ENCODE measurements at regions not wholly inside any gene's neighbourhood (a gene's known extent, or its start where the extent isn't known, plus 50 kb on each side); places are given as distances from the start of the nearest gene placed in this dataset.
"Not testable (repeated sequence)": the region's sequence is repeated elsewhere in the genome, so short reads cannot be mapped to it uniquely, and the experiment has no call there.

DNA sequence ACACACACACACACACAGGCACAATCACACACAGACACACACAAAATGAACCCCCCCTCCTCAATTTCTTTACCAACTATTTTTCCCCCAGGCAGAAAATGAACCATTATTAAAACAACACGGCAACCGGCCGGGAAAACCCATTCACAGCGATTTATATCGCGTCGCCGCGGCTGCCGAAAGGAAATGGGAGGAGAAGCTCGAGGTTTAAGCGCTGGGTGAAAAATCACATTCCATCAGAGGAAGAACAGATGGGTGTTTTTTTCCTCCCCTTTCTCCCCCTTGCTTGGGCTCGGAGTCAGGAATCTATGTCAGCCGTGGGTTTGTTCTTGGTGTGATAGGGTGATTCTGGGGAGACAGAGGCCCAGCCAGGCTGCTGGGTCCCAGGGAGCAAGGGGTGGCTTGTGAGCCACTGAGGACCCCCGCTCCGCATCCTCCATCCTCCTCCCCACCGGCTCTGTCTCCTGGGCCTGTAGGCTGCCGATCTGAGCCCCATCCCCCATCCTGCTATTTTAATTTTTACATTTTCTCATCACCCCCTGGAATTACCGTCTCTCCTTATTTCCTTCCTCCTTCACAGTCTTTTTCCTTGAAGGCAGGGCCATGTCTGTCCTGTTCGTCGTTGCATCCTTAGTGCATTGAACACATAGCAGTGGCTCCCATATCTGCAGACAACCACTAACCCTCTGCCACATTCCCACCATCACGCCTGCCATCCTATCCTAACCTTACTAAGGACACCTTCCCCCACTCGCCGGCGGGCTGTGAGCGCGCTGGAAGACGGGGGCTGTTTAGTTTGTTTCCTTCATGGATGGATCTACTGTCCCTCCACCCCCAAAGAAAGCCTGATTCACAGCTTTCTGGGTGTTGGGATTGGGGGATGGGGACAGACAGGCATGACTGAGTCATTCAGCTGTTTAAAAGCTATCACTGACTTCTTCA is 137.7 kb downstream of the CRLF3 start:
- DNase-seq: peak in 1 of 3 donors; percentile 58

DNA sequence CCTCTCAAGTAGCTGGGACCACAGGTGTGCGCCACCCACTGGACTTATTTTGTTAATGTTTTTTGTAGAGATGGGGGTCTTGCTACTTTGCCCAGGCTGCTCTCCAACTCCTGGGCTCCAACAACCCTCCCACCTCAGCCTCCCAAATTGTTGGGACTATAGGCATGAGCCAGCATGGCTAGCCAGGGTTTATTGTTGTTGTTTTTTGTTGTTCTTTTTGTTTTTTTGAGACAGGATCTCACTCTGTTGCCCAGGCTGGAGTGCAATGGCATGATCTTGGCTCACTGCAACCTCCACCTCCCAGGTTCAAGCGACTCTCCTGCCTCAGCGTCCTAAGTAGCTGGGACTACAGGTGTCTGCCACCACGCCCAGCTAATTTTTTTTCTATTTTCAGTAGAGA is 142.2 kb downstream of the CRLF3 start:
- not testable (repeated sequence) for DNase-seq

DNA sequence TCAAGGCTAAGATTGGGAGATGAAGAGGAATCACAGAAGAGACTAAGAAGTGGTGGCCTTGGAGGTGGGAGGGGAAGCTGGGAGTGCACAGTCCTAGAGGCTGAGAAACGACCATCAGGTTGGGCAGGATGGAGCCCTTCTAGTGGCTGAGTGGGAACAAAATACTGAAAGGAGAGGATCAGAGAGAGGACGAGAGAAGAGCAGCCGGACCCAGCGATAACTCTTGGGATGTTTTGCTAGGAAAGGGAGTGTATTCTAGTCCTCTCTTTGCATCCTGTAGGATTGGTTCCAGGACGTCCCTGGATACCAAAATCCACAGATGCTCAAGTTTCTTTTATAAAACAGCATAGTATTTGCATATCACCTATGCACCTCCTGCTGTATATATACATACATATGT is 143.8 kb downstream of the CRLF3 start:
- DNase-seq: not testable (repeated sequence)

GRCh38 chr17:30677550-30678249 is 146.8 kb downstream of the CRLF3 start:
- DNase-seq: no peak

DNA sequence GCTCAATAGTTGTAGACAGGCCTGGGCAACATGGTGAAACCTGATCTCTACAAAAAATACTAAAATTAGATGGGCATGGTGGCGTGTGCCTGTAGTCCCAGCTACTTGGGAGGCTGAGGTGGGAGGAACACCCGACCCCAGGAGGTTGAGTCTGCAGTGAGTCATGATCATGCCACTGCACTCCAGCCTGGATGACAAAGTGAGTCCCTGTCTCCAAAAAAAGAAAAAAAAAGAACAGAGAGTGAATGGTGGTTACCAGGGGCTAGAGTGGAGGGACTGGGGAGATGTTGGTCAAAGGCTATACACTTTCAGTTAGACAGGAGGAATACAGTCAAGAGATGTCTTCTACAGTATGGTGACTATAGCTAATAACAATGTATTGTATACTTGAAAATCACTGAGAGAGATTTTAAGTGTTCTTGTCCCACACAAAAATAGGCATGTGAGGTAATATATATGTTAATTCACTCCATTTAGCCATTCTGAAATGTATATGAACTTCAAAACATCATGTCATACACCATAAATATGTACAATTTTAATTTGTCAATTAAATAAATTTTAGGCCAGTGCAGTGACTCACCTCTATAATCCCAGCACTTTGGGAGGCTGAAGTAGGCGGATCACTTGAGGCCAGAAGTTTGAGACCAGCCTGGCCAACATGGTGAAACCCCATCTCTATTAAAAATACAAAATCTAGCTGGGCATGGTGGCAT is 148.6 kb downstream of the CRLF3 start:
- not testable (repeated sequence) for DNase-seq

- not testable (repeated sequence) for DNase-seq
Measured at GRCh38 chr17:30669217-30669649, 155.3 kb downstream of the CRLF3 start.

- DNase-seq: peak in 1 of 3 donors; percentile 34
Measured at GRCh38 chr17:30668360-30669181, 155.9 kb downstream of the CRLF3 start.

DNA sequence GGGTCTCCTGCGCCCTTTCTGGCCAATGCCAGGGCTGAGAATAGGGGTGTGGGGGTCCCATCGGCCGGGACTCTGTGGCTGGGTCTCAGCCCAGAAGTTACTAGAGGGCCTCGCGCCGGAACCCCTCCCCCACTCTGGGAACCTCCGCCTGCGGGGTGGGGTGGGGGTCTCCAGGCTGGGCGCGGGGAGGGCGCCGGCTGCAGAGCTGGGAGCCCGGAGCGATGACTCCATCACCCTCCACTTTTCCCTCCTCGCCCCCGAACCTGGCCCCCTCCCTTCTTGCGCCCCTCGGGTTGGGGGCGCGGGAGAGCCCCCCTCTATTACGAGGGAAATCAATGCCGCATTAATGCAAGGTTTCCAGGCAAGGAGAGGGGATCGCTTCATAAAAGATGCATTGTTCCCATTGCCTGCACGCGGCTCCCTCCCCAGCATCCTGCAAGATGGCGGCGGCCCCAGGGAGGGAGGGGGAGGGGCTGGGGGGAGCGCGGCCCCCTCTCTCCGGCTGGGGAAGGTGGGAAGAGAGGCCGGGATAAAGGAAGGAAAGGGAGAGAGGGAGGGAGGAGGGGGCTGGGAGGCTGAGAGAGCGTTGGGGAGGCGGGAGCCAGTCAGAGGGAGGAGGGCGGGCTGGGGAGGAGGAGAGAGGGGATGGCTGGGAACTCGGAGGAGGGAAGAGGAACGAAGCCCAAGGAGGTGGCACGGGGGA is 156.7 kb downstream of the CRLF3 start:
- DNase-seq: peak; percentile 85 to 95 (median 88)

DNA sequence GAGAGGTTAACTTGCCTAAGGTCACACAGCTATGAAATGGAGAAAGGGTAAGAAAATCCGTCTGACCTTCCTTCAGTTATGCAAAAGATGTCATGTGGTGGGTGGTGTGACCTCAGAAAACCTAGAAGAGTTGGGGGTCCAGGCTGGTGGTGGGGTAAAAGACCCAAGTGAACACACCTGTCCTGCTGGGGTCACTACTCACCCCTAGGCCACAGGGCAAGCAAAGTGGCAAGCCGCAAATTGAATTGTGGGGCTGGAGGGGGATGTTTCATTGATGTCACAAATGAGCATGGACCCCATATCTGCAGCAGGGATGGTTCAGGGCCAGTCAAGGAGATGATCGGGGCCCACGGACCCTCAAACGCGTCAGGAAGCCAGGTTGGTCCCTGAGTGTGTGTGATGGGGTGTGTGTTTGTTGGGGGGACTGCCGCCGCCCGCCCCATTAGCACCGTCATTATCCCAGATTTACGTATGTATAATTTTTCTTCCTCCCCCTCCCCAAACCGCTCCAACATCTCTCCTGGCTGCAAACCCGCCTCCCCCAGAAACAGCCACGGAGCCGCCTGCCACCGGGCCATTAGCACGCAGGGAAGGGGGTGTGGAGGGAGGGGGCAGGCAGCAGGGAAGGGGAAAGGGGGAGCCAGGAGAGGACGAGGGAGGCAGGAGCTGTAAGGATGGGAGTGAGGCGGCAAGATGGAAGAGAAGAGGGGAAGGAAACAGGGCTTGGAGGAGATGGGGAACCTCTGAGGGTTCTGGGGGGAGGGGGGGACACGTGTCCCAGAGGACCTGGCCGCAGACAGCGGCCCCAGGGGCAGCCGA is 157.4 kb downstream of the CRLF3 start:
- DNase-seq: peak in 1 of 3 donors; percentile 55

- peak in 2 of 3 donors; percentile 15 to 35 for DNase-seq
Measured at GRCh38 chr17:30663727-30664455, 160.6 kb downstream of the CRLF3 start.

DNA sequence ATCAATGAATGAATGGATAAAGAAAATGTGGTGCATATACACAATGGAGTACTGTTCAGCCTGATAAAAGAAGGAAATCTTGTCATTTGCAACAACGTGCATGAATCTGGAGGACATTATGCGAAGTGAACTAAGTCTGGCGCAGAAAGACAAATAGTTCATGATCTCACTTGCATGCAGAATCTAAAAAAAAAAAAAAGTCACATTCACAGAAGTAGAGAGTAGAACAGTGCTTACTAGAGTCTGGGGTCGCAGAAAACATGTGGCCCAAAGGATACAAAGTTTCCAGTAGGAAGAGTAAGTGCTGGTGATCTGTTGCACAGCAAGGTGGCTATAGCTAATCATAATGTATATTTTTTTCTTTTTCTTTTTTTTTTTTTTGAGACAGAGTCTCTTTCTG is 167.3 kb downstream of the CRLF3 start:
- not testable (repeated sequence) for DNase-seq

GRCh38 chr17:30653038-30653437 is 171.5 kb downstream of the CRLF3 start:
- DNase-seq: not testable (repeated sequence)

GRCh38 chr17:30650149-30650548 is 172.9 kb downstream of the GOSR1 start:
- not testable (repeated sequence) for DNase-seq

DNA sequence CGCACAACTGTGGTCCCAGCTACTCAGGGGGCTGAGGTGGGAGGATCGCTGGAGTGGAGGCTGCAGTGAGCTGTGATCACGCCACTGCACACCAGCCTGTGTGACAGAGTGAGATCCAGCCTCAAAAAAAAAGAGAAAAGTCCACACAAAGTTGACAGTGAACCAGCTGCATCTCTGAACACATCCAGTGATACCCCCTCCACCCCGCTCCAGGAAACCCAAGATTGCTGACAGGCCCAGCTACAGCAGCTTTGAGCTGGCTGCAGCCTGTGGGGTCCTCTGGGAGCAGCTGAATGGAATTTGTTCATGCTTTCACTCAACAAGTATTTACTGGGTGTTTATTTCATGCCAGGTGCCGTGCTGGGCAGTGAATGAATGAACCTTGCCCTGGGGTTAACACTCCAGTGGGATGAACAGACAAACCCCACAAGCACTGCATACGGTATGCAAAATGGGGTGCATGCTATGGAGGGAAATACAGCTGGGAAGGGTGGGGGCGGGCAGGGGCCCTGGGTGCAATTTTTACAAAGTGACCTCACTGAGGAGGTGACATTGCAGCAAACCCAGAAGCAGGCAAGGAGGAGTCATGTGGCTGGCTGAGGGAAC is 170.9 kb downstream of the GOSR1 start:
- not testable (repeated sequence) for DNase-seq

GRCh38 chr17:30645875-30646274 is 168.7 kb downstream of the GOSR1 start:
- DNase-seq: peak in 1 of 3 donors; percentile 27

- not testable (repeated sequence) for DNase-seq
Measured at GRCh38 chr17:30644713-30645112, 167.5 kb downstream of the GOSR1 start.

DNA sequence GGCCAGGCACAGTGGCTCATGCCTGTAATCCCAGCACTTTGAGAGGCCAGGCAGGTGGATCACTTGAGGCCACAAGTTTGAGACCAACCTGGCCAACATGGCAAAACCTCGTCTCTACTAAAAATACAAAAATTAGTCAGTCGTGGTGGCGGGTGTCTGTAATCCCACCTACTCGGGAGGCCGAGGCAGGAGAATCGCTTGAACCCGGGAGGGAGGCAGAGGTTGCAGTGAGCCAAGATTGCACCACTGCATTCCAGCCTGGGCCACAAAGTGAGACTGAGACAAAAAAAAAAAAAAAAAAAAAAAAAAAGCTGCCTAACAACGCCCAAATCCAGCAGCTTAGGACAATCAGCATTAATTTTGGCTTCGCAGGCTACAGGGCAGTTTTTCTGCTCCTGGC is 167.1 kb downstream of the GOSR1 start:
- not testable (repeated sequence) for DNase-seq

- not testable (repeated sequence) for DNase-seq
Measured at GRCh38 chr17:30641428-30641827, 164.2 kb downstream of the GOSR1 start.
